HG03039 (cell line): ENCODE measurements at regions not wholly inside any gene's neighbourhood (a gene's known extent, or its start where the extent isn't known, plus 50 kb on each side); places are given as distances from the start of the nearest gene placed in this dataset.

Source experiments
- ATAC-seq: cut with Tn5 transposase; IDR thresholded peaks from one replicate; pipeline ENCODE4 v1.9.1; 2021; ENCODE audit warnings: mild to moderate bottlenecking, moderate library complexity; ENCODE audit not compliant: unreplicated experiment

DNA sequence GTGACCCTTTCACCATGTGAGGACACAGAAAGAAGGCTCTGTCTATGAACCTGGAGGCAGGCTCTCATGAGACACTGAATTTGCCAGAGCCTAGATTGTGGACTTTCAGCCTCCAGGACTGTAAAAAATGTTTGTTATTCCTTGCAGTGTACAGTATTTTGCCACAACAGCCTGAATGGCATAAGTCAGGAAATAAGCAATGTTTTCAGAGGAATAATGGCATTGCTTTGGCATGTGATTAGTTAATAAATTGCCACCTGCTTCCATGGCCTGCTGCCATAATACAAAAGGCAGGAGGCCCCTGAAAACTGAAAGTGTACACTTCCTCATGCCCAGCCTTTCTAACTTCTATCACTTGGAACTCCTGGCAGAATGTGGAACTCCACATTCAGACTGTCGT, 408.1 kb downstream of the GADD45G start:
- no peak for ATAC-seq

DNA sequence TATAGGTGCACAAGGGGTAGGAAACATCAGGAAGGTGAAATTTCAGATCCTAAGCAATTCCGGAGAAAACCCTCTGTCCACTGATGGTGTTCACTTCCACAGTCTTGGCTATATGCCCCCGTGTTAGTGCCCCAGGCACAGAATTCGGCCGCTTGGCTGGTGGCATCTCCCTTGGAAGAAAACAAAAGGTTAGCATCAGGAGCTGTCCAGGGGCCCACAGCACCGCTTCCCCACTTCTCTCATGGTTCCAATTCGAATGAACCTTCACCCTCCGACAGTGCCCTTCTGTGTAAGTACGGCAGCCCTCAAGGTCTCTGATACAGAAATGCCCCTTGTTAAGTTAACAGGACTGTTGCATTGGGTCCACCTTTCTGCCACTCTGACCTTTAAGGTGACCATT, 409.0 kb downstream of the GADD45G start:
- no peak for ATAC-seq

DNA sequence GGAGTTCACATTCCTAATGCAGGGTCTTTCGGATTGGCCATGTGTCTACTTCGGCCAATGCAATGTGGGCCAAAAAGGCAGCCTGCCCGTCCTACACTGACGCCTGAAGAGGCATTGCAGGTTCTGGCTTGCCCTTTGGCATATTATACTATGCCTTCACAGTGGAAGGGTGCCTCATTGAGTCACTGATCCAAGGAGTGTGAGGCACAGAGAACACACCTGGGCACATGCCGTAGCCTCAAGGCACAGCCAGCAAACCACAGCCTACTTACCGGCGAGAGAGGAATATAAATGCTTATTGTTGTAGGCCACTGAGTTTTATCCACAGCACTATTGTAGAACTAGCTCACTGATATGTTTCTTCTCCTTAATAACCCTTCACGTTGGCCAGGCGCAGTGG, 409.6 kb downstream of the GADD45G start:
- no peak for ATAC-seq

GRCh38 chr9:90016272-90016671, 411.5 kb downstream of the GADD45G start:
- ATAC-seq = no peak

DNA sequence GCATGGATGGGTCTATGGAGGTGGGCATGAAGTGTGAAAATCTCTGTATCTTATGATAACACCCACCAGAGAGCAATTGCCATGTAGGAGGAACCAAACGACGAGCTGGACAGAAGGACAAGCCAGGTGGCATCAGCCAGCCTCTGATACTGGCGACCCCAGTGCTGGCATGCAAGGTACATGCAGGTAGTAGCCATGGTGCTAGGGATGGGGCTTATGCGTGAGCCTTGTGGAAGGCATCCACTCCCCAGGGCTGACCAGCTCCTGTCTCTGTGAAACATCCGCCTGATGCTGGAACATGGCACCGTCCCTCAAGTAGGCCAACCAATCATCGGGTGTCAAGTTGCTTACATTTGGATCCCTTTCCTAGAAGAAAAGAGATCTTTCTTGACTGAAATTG, 412.9 kb downstream of the GADD45G start:
- ATAC-seq = no peak

DNA sequence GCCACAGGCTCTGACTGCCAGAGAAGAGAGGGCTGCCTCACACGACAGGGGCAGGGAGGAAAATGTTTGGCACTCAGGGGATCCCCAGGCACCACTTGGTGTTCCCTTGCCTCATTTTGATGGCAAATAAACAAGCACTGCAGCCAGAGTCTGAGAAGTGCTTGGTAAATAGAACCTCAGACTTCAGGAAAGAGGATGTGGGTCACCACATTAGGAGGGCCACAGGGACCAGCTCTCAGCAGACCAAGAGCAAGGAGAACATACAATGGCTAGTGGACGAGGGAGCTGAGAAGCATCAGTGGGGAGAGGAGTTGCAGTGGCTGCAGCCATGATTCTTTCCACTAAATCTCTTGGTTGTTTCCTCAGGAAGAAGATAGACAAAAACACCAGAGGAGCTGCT, 413.9 kb downstream of the GADD45G start:
- ATAC-seq = no peak

DNA sequence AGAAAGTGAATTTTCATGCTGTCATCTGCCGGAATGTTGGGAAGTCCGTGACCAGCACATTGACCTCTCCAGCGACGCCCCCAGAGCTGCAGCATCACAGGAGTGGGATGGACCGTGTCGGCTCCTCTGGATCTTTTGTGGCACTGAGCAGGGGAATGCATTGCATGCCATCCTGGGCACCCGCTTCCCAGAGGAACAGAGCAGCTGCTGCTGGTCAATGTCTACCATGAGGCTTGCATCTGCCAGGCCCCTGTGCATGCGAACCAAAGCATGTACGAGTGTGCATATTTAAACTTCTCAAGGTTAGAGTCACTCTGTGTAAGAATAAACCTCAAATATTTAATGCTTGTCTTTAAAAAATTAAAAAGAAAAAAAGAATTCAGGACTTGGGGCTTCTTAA, 414.8 kb downstream of the GADD45G start:
- ATAC-seq = no peak

GRCh38 chr9:90020276-90020871, 415.6 kb downstream of the GADD45G start:
- ATAC-seq = no peak

GRCh38 chr9:90021216-90021906, 416.5 kb downstream of the GADD45G start:
- no peak for ATAC-seq

GRCh38 chr9:90022474-90022873, 417.7 kb downstream of the GADD45G start:
- no peak for ATAC-seq

- no peak for ATAC-seq
Observed at GRCh38 chr9:90023861-90024260, 419.0 kb downstream of the GADD45G start.

- ATAC-seq = no peak
Observed at GRCh38 chr9:90024409-90024808, 419.6 kb downstream of the GADD45G start.

DNA sequence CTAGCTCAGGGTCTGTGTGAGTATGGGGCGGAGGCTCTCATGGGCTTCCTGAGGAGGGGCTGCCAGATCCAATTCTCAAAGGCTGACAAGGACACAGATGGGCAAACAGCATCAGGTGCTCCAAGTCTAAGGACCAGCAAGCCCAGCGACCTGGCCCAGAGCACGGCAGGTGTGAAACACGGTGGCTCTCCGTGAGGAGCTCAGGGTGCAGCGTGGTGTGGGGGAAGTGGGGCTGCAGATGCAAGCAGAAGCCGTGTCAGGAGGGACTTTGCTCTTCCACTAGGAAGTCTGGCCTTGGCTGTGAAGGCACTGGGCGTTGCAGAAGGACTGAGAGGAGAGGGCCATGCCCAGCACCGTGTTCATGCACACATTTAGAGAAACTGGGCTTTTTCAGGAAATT, 420.0 kb downstream of the GADD45G start:
- no peak for ATAC-seq

- no peak for ATAC-seq
Observed at GRCh38 chr9:90025816-90026215, 421.0 kb downstream of the GADD45G start.

DNA sequence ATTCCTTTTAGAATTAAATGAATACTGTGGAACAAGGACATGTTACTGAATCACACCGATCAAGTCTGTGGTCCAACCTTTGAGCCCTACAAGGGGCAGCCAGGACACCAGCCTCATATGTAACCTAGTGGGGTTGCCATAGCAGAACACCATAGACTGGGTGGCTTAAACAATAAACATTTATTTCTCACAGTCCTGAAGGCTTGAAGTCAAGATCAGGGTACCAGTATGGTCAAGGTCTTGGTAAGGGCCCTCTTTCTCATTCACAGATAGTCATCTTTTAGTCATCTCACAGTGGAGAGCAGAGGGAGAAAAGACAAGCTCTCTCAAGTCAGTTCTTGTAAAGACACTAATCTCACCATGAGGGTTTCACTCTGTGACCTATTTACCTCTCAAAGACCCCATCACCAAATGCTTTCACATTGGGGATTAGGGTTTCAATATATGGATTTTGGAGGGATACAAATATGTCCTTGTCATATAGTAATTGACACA, 422.5 kb downstream of the GADD45G start:
- ATAC-seq = no peak

GRCh38 chr9:90029386-90029785, 424.6 kb downstream of the GADD45G start:
- no peak for ATAC-seq

- ATAC-seq = no peak
Observed at GRCh38 chr9:90029996-90030395, 425.2 kb downstream of the GADD45G start.

GRCh38 chr9:90032296-90033027, 427.6 kb downstream of the GADD45G start:
- ATAC-seq = no peak

- ATAC-seq = no peak
Observed at GRCh38 chr9:90033028-90033650, 428.3 kb downstream of the GADD45G start.

DNA sequence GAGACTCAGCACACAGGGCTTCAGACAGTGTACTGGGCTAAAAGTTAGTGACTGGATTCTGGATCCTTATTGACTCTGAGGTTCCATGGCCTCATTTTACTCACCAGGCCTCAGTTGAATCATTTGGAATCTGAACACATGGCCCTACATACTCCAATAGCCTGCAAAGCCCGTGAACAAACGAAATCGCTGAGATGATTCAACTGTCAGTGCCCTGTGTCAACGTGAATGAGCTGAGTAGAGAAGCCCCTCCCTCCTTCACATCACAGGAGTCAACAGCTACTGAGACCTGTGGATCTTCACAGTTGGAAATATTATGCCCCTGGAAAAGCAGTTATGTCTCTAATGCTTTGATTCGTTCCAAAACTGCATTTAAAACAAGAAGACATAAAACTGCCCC, 429.3 kb downstream of the GADD45G start:
- ATAC-seq = no peak

DNA sequence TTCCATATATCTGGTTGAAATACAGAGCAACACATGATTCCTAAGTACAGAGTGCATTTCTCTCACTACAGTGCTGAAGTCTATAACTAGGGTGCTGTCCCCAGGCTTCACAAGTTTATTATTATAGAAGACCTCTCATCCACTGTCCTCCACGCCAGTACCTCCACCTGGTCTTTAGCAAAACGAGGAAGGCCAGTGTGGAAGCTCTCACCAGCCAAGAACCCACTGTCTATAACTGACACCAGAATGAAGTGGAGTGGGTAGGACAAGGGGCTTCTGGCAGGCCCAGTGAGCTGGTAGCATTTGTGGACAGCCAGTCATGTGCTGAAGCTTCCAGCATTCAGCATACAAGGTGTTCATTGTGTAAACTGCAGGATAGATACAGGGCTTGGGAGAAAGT, 430.7 kb downstream of the GADD45G start:
- ATAC-seq = no peak
